Kidney epithelial cell (primary cell): ENCODE measurements at regions not wholly inside any gene's neighbourhood (a gene's known extent, or its start where the extent isn't known, plus 50 kb on each side); places are given as distances from the start of the nearest gene placed in this dataset.

Experiments used
- DNase-seq: peaks from one replicate; pipeline ENCODE4 v3.0.0-alpha.2; 2010; ENCODE audit warnings: low read depth
- H3K27me3 ChIP-seq: 2 replicates; pipeline ENCODE4 v1.6.0; 2011; ENCODE audit warnings: low read length; ENCODE audit not compliant: control insufficient read depth, insufficient read depth
- H3K36me3 ChIP-seq: 2 replicates; pipeline ENCODE4 v1.5.1; 2011; ENCODE audit warnings: low read length; ENCODE audit not compliant: control insufficient read depth, insufficient read depth
- H3K4me3 ChIP-seq: 2 replicates; pipeline ENCODE4 v1.5.1; 2011; ENCODE audit warnings: low read depth, mild to moderate bottlenecking, control low read depth, low read length
- TF ChIP-seq, protein P1 (sequence below): IDR thresholded peaks from 2 replicates; pipeline ENCODE4 v1.5.1; 2011; ENCODE audit warnings: mild to moderate bottlenecking, moderate library complexity, low read length, control low read depth, inconsistent platforms; ENCODE audit not compliant: insufficient read depth, poor library complexity, severe bottlenecking

DNA sequence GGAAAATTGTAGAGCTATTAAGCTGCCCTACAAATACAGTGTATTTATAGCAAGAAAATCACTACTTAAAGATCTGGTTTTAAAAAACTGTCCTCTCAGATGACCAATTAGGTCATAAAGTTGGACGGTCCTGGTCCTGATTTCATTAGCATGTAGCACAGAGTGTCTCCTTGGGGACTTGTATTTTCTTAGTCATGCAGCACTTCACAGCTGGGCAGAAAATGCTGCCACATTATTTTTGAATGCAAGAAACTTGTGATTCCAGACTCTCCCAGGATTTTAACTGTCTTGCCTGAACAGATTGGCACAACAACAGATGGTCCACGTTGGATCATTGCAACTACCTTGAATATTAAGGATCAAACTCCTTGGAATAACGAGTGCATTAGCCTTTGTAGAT is 348.1 kb upstream of the SGCD start:
- Histone ChIP-seq H3K36me3 (no peaks in the 10 kb centered on the region), H3K27me3 (no peaks in the 10 kb centered on the region), H3K4me3 (no peak overlapping the region)
- no peak for DNase-seq
- TF ChIP-seq, protein P1, sequence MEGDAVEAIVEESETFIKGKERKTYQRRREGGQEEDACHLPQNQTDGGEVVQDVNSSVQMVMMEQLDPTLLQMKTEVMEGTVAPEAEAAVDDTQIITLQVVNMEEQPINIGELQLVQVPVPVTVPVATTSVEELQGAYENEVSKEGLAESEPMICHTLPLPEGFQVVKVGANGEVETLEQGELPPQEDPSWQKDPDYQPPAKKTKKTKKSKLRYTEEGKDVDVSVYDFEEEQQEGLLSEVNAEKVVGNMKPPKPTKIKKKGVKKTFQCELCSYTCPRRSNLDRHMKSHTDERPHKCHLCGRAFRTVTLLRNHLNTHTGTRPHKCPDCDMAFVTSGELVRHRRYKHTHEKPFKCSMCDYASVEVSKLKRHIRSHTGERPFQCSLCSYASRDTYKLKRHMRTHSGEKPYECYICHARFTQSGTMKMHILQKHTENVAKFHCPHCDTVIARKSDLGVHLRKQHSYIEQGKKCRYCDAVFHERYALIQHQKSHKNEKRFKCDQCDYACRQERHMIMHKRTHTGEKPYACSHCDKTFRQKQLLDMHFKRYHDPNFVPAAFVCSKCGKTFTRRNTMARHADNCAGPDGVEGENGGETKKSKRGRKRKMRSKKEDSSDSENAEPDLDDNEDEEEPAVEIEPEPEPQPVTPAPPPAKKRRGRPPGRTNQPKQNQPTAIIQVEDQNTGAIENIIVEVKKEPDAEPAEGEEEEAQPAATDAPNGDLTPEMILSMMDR = no peak

DNA sequence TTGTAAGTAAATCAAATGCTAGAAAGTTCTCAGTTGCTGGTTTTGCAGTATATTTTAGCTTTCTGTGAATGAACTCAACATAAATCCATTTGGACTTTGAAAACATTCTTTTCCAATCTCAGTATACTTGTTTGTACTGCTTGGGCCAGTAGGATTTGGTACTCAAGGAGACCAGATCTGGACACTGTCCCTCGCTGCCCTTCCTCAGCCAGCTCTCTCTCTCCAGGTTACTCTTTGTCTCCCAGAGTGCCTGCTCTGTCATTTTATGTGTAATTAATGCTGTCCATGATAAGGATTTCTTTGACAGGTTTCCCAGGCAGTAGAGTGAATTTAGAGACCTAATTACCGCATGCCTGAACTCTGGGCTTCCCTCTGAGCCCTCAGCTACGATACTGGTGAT is 344.6 kb upstream of the SGCD start:
- Histone ChIP-seq H3K36me3 (no peaks in the 10 kb centered on the region), H3K27me3 (no peaks in the 10 kb centered on the region), H3K4me3 (no peak overlapping the region)
- TF ChIP-seq, protein P1 = no peak
- no peak for DNase-seq

DNA sequence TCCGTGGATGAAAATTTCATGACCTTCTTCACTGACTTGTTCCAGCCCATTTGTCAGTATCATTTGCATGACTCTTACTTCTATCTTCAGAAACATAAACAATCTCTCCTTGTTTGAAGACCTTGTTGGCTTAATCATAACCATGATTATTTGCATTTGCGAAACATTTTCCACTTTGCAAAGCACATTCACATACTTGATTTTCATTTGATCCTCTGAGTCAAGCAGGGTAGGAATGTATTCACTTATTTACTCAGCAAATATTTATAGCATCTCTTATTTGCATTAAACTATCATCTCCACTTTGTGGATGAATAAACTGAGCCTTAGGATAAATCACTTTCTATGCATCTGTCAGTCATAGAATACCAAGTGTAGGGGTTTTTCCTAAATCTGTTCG is 343.0 kb upstream of the SGCD start:
- no peak for DNase-seq

DNA sequence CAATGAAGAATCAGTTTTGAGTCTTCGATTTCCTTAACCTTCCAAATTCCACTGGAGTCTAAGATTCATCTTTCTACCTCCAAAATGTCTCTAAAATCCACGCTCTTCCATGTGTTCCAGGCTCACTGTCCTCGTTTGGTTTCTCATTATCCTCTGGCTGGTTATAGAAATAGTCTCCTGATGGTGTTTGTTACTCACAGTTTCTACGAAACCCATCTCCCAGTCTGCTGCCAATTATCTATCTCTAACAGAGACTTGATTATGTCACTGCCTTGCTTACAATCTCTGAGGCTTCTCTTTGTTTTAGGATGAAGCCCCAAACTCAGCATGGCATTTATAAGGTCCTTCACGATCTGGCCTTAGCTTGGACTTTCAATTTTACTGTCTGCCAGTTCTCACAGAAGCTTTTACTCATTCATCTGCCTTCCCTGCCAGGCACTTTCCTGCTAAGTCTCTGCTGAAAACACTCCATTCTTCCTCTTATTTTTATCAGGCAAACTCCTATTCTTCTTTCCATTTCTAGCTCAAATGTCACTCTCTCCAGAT is 339.6 kb upstream of the SGCD start:
- no peak for DNase-seq

More for the DNA sequence above, 343.0 kb upstream of the SGCD start:
- no peak overlapping the region for H3K4me3 ChIP-seq
- no peaks in the 10 kb centered on the region for H3K36me3 ChIP-seq
- no peaks in the 10 kb centered on the region for H3K27me3 ChIP-seq
- TF ChIP-seq, protein P1 = no peak

DNA sequence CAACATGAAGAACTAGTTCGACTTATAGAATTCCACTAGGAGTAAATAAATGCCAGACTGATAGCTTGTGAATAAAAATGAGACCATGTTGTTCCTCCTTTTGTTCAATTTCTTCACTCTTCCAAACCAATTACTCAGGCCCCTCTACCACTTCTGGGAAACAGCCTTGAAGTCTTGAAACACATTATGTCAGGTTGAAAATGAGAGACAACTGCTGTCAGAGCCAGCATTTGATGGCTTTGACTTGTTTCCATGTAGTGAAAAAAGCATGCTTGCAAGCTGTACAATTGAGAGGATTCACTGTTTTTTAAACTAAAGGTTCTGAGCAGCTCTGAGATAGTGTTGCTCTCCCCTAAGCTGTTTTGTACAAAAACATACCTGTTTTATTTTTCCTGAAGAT is 337.1 kb upstream of the SGCD start:
- H3K36me3 ChIP-seq = no peaks in the 10 kb centered on the region
- no peak overlapping the region for H3K4me3 ChIP-seq
- TF ChIP-seq, protein P1 = no peak
- no peaks in the 10 kb centered on the region for H3K27me3 ChIP-seq
- no peak for DNase-seq

More for the DNA sequence above, 339.6 kb upstream of the SGCD start:
- Histone ChIP-seq H3K4me3 (no peak overlapping the region), H3K36me3 (no peaks in the 10 kb centered on the region), H3K27me3 (no peaks in the 10 kb centered on the region)
- TF ChIP-seq, protein P1 = no peak

DNA sequence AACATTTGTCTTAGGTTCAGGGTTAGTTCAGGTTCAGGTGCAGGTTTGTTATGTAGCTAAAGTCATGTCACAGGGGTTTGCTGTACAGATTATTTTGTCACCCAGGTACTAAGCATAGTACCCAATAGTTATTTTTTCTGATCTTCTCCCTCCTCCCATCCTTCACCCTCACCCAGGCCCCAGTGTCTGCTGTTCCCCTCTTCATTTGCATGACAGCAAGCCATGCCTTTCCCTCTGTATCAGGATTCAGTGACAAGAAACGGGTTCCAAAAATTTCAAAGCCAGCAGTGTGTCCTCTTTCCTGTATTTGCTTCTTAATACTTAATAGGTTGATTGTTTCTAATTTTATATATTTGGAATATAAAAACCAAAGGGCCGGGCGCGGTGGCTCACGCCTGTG is 330.8 kb upstream of the SGCD start:
- Histone ChIP-seq H3K27me3 (no peaks in the 10 kb centered on the region), H3K36me3 (no peaks in the 10 kb centered on the region), H3K4me3 (no peak overlapping the region)
- DNase-seq = no peak
- TF ChIP-seq, protein P1 = no peak
